ENCODE measurements at regions not wholly inside any gene's neighbourhood (a gene's known extent, or its start where the extent isn't known, plus 50 kb on each side); places are given as distances from the start of the nearest gene placed in this dataset.
"Not testable (repeated sequence)": the region's sequence is repeated elsewhere in the genome, so short reads cannot be mapped to it uniquely, and the experiment has no call there.

- intact Hi-C loops (cut with micrococcal nuclease): no loop called here
Observed at GRCh38 chr1:192418552-192419285, 101.9 kb downstream of the RGS21 start.

GRCh38 chr1:192430644-192431043 is 113.9 kb downstream of the RGS21 start:
- intact Hi-C loops (cut with micrococcal nuclease): no loop called here

- intact Hi-C loops (cut with micrococcal nuclease): no loop called here
Observed at GRCh38 chr1:192435704-192436103, 118.9 kb downstream of the RGS21 start.

GRCh38 chr1:192436441-192437078 is 119.8 kb downstream of the RGS21 start:
- intact Hi-C loops (cut with micrococcal nuclease): no loop called here

- intact Hi-C loops (cut with micrococcal nuclease): no loop called here
Observed at GRCh38 chr1:192438737-192439136, 121.9 kb downstream of the RGS21 start.

GRCh38 chr1:192439373-192440025 is 122.7 kb downstream of the RGS21 start:
- intact Hi-C loops (cut with micrococcal nuclease): loop anchor here (10.0 kb wide), 1 partner anchor 425 kb away; no protein-coding TSS in a partner anchor

GRCh38 chr1:192441492-192441891 is 124.7 kb downstream of the RGS21 start:
- intact Hi-C loops (cut with micrococcal nuclease): loop anchor here (10.0 kb wide), 1 partner anchor 427 kb away; no protein-coding TSS in a partner anchor

GRCh38 chr1:192442736-192443135 is 125.9 kb downstream of the RGS21 start:
- intact Hi-C loops (cut with micrococcal nuclease): loop anchor here (10.0 kb wide), 1 partner anchor 428 kb away; no protein-coding TSS in a partner anchor

GRCh38 chr1:192443616-192444015 is 126.8 kb downstream of the RGS21 start:
- intact Hi-C loops (cut with micrococcal nuclease): loop anchor here (10.0 kb wide), 1 partner anchor 429 kb away; no protein-coding TSS in a partner anchor

GRCh38 chr1:192445241-192445640 is 128.4 kb downstream of the RGS21 start:
- intact Hi-C loops (cut with micrococcal nuclease): loop anchor here (10.0 kb wide), 1 partner anchor 430 kb away; no protein-coding TSS in a partner anchor

- intact Hi-C loops (cut with micrococcal nuclease): loop anchor here (10.0 kb wide), 1 partner anchor 431 kb away; no protein-coding TSS in a partner anchor
Observed at GRCh38 chr1:192445839-192446489, 129.2 kb downstream of the RGS21 start.

GRCh38 chr1:192448026-192448578 is 127.5 kb upstream of the RGS1 start:
- intact Hi-C loops (cut with micrococcal nuclease): loop anchor here (10.0 kb wide), 1 partner anchor 433 kb away; no protein-coding TSS in a partner anchor

GRCh38 chr1:192453360-192453992 is 122.1 kb upstream of the RGS1 start:
- intact Hi-C loops (cut with micrococcal nuclease): no loop called here

GRCh38 chr1:192459467-192459866 is 116.1 kb upstream of the RGS1 start:
- intact Hi-C loops (cut with micrococcal nuclease): no loop called here

- intact Hi-C loops (cut with micrococcal nuclease): loop anchor here (1.0 kb wide), 1 partner anchor 25 kb away; no protein-coding TSS in a partner anchor
Observed at GRCh38 chr1:192461684-192462083, 113.9 kb upstream of the RGS1 start.

GRCh38 chr1:192462616-192463015 is 113.0 kb upstream of the RGS1 start:
- intact Hi-C loops (cut with micrococcal nuclease): loop anchor here (1.0 kb wide), 1 partner anchor 24 kb away; no protein-coding TSS in a partner anchor

- intact Hi-C loops (cut with micrococcal nuclease): no loop called here
Observed at GRCh38 chr1:192463661-192464060, 111.9 kb upstream of the RGS1 start.

GRCh38 chr1:192465221-192465620 is 110.4 kb upstream of the RGS1 start:
- intact Hi-C loops (cut with micrococcal nuclease): not testable (repeated sequence)

GRCh38 chr1:192474080-192474683 is 101.4 kb upstream of the RGS1 start:
- intact Hi-C loops (cut with micrococcal nuclease): loop anchor here (1.0 to 10.0 kb wide), 6 partner anchors 42 to 1821 kb away; no protein-coding TSS in a partner anchor

- intact Hi-C loops (cut with micrococcal nuclease): loop anchor here (10.0 kb wide), 1 partner anchor 1819 kb away; no protein-coding TSS in a partner anchor
Observed at GRCh38 chr1:192475329-192475728, 100.2 kb upstream of the RGS1 start.
